ENCODE measurements at regions not wholly inside any gene's neighbourhood (a gene's known extent, or its start where the extent isn't known, plus 50 kb on each side); places are given as distances from the start of the nearest gene placed in this dataset.

DNA sequence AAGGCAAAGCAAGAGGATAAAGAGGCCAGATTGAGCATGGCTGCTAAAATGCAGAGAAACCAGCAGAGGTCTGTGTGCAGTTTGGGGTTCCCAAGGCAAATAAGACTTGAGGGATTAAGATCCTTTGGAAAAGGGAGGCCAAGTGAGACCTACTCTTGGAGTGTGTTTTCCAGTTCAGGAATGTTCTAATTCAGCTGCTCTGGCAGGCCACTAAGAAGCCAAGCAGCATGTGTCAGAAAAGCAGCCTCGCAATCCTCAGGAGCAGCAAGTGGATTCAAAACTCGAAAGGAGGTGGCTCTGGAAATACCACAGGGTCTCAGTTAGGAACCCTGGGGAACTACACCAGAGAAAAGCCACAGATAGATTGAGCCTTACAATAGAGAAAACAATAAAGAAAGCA lies 569.2 kb downstream of the METTL4 start:
- no peak for DNase-seq (ENCODE audit: extremely low spot score)
- Histone ChIP-seq H3K27ac (ENCODE audit: low read depth) (no peak overlapping the region), H3K36me3 (ENCODE audit: insufficient read depth) (no peaks in the 10 kb centered on the region), H3K4me1 (ENCODE audit: insufficient read depth) (no peaks in the 10 kb centered on the region), H3K4me3 (ENCODE audit: low read depth, low read length) (no peak overlapping the region)
- WGBS = 47% methylated on average over 2 of the region's 2 CpGs

DNA sequence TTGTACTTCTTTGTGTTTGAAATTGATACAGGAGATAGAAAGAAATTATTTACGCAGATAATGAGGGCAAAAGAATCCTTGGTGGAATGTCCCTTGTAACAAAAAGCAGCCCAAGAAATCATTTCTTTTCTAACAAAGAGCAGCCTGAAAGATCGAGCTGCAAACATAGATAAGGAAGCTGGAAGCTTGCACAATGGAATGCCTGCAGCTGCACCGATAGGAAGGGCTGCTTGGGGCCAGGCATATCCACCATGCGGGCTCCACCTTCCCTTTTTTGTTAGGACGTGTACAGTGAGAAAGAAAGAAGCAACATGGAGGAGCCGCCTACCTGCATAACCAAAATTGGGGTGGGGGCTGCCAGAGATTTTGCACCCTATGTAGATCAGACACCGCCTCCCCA lies 568.7 kb downstream of the METTL4 start:
- Histone ChIP-seq H3K36me3 (ENCODE audit: insufficient read depth) (no peaks in the 10 kb centered on the region), H3K4me3 (ENCODE audit: low read depth, low read length) (no peak overlapping the region), H3K27ac (ENCODE audit: low read depth) (no peak overlapping the region), H3K4me1 (ENCODE audit: insufficient read depth) (no peaks in the 10 kb centered on the region)
- WGBS = 38% methylated on average over 7 of the region's 7 CpGs
- no peak for DNase-seq (ENCODE audit: extremely low spot score)

DNA sequence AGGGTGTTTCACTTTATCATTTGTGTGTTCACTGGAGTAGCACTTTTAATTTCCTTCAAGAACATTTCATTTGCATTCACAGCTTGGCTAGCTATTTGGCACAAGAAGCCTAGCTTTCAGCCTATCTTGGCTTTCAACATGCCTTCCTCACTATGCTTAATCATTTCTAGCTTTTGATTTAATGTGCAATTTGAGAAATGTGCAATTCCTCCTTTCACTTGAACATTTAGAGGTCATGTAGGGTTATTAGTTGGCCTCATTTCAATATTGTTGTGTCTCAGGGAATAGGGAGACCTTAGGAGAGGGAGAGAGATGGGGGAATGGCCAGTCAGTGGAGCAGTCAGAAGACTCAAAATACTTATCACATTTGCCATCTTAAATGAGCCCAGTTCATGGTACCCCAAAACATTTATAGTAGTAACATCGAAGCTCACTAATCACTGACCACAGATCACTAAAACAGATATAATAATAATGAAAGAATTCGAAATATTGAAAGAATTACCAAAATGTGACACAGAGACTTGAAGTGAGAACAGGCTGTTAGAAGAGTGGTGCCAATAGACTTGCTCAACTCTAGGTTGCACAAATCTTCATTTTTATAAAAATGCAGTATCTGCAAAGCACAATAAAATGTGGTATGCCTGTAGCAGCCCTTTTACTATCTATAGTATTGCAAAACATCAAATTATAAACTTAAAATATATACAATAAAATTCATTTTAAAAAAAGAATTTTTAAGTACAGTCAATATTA lies 561.2 kb downstream of the METTL4 start:
- Histone ChIP-seq H3K4me3 (ENCODE audit: low read depth, low read length) (no peak overlapping the region), H3K36me3 (ENCODE audit: insufficient read depth) (no peaks in the 10 kb centered on the region), H3K27ac (ENCODE audit: low read depth) (no peak overlapping the region), H3K4me1 (ENCODE audit: insufficient read depth) (no peaks in the 10 kb centered on the region)
- 76% methylated on average over 2 of the region's 2 CpGs for WGBS
- no peak for DNase-seq (ENCODE audit: extremely low spot score)

- no peaks in the 10 kb centered on the region for H3K4me1 ChIP-seq (ENCODE audit: insufficient read depth)
These were observed 544.3 kb downstream of the METTL4 start for GRCh38 chr18:2027016-2027415.

DNA sequence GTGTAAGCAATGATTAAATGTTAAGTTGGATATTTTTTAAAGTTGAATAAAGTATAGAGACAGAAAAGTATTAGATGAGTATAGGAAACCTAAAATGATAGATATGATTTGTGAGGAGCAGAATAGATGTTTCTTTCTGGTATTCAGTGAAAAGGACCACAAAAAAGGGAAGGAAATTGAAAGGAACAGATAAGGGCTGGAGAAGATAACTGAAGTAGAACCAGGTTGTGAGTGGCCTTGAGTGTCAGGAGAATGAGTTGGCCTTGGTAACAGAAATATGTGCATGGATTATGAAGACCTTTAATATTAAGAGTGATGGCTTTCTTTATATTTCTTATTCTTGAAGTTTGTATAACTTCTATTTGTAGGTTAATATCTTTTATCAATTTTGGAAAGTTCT lies 543.5 kb downstream of the METTL4 start:
- DNase-seq (ENCODE audit: extremely low spot score) = no peak
- Histone ChIP-seq H3K27ac (ENCODE audit: low read depth) (no peak overlapping the region), H3K4me3 (ENCODE audit: low read depth, low read length) (no peak overlapping the region), H3K4me1 (ENCODE audit: insufficient read depth) (no peaks in the 10 kb centered on the region), H3K36me3 (ENCODE audit: insufficient read depth) (no peaks in the 10 kb centered on the region)

More at GRCh38 chr18:2027016-2027415, 544.3 kb downstream of the METTL4 start:
- Histone ChIP-seq H3K27ac (ENCODE audit: low read depth) (no peak overlapping the region), H3K4me3 (ENCODE audit: low read depth, low read length) (no peak overlapping the region), H3K36me3 (ENCODE audit: insufficient read depth) (no peaks in the 10 kb centered on the region)
- 58% methylated on average over 2 of the region's 2 CpGs for WGBS
- DNase-seq (ENCODE audit: extremely low spot score) = no peak

GRCh38 chr18:2028986-2029385 lies 542.3 kb downstream of the METTL4 start:
- Histone ChIP-seq H3K36me3 (ENCODE audit: insufficient read depth) (no peaks in the 10 kb centered on the region), H3K4me3 (ENCODE audit: low read depth, low read length) (no peak overlapping the region), H3K27ac (ENCODE audit: low read depth) (no peak overlapping the region), H3K4me1 (ENCODE audit: insufficient read depth) (no peaks in the 10 kb centered on the region)
- DNase-seq (ENCODE audit: extremely low spot score) = no peak
- 54% methylated on average over 3 of the region's 3 CpGs for WGBS

- no peak overlapping the region for H3K27ac ChIP-seq (ENCODE audit: low read depth)
- no peak overlapping the region for H3K4me3 ChIP-seq (ENCODE audit: low read depth, low read length)
- DNase-seq (ENCODE audit: extremely low spot score) = no peak
- H3K36me3 ChIP-seq (ENCODE audit: insufficient read depth) = no peaks in the 10 kb centered on the region
- H3K4me1 ChIP-seq (ENCODE audit: insufficient read depth) = no peaks in the 10 kb centered on the region
These were observed 540.7 kb downstream of the METTL4 start for GRCh38 chr18:2030647-2031046.

DNA sequence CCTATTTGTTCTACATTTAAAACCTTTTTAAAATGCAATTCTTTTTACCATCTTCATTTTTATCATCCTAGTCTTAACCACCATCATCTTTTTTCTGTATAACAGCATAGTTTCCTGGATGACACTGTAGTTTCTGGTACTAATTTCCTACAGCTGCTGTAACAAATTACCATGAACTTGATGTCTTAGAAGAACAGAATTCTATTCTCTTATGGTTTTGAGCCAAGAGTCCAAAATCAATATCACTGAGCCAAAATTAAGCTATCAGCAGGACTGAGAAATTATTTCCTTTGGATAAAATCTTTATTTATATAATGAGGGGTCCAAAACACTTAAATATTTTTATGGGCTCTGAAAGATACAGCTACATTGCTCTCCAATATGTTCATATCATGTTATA lies 539.3 kb downstream of the METTL4 start:
- no peaks in the 10 kb centered on the region for H3K36me3 ChIP-seq (ENCODE audit: insufficient read depth)
- no peaks in the 10 kb centered on the region for H3K4me1 ChIP-seq (ENCODE audit: insufficient read depth)
- no peak overlapping the region for H3K4me3 ChIP-seq (ENCODE audit: low read depth, low read length)
- DNase-seq (ENCODE audit: extremely low spot score) = no peak
- no peak overlapping the region for H3K27ac ChIP-seq (ENCODE audit: low read depth)

- no peak overlapping the region for H3K27ac ChIP-seq (ENCODE audit: low read depth)
- H3K36me3 ChIP-seq (ENCODE audit: insufficient read depth) = no peaks in the 10 kb centered on the region
- no peak for DNase-seq (ENCODE audit: extremely low spot score)
- no peaks in the 10 kb centered on the region for H3K4me1 ChIP-seq (ENCODE audit: insufficient read depth)
- WGBS = 91% methylated on average over 7 of the region's 7 CpGs
- H3K4me3 ChIP-seq (ENCODE audit: low read depth, low read length) = no peak overlapping the region
These were observed 536.2 kb downstream of the METTL4 start for GRCh38 chr18:2035056-2035455.

DNA sequence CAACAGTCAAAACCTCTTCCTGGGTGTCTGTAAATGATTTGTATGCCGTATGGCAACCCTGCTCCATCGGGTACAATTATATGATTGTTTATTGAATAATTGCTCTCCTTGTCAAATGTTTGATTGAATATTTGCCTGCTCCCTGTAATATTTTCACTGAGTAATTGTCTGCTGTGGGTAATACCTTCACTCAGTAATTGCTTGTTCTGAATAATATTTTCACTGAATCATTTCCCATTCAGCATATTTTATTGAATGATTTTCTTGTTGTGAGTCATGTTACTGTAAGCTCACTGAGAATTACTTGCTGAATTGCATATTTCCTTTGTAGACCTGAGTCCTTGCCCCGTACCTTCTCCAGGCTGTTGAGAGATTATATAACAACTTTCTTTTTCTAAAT lies 535.2 kb downstream of the METTL4 start:
- DNase-seq (ENCODE audit: extremely low spot score) = no peak
- Histone ChIP-seq H3K4me3 (ENCODE audit: low read depth, low read length) (no peak overlapping the region), H3K36me3 (ENCODE audit: insufficient read depth) (no peaks in the 10 kb centered on the region), H3K27ac (ENCODE audit: low read depth) (no peak overlapping the region), H3K4me1 (ENCODE audit: insufficient read depth) (no peaks in the 10 kb centered on the region)
- WGBS = 52% methylated on average over 3 of the region's 3 CpGs

- Histone ChIP-seq H3K27ac (ENCODE audit: low read depth) (no peak overlapping the region), H3K36me3 (ENCODE audit: insufficient read depth) (no peaks in the 10 kb centered on the region), H3K4me3 (ENCODE audit: low read depth, low read length) (no peak overlapping the region), H3K4me1 (ENCODE audit: insufficient read depth) (no peaks in the 10 kb centered on the region)
- no peak for DNase-seq (ENCODE audit: extremely low spot score)
- 91% methylated on average over 3 of the region's 3 CpGs for WGBS
These were observed 531.0 kb downstream of the METTL4 start for GRCh38 chr18:2040279-2040678.

GRCh38 chr18:2049986-2050385 lies 521.3 kb downstream of the METTL4 start:
- Histone ChIP-seq H3K4me3 (ENCODE audit: low read depth, low read length) (no peak overlapping the region), H3K4me1 (ENCODE audit: insufficient read depth) (no peaks in the 10 kb centered on the region), H3K36me3 (ENCODE audit: insufficient read depth) (no peaks in the 10 kb centered on the region), H3K27ac (ENCODE audit: low read depth) (no peak overlapping the region)
- WGBS = 21% methylated on average over 4 of the region's 4 CpGs
- no peak for DNase-seq (ENCODE audit: extremely low spot score)

DNA sequence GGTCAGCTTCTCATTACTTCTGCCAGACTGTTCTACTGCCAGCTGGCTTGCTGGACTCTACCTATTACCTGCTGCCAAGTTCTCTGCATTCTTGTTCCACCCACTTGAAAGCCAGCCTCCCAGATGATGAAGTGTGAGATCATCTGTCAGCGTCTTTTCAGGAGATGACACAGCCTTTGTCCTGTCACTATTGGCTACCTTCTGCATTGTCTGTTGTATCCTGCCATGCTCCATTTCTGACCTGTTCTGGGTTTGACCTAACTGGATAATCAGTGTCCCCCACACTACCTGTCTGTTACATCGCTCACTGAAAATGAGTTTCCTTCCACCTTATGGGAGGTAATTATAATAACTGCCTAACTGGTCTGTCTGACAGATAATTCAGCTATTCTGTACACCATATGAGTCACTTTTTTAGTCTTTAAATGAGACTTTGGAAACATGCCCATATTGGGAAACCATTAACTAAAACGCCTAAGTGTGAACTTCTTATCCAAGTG lies 520.6 kb downstream of the METTL4 start:
- no peak overlapping the region for H3K27ac ChIP-seq (ENCODE audit: low read depth)
- H3K36me3 ChIP-seq (ENCODE audit: insufficient read depth) = no peaks in the 10 kb centered on the region
- 81% methylated on average over 3 of the region's 3 CpGs for WGBS
- no peak overlapping the region for H3K4me3 ChIP-seq (ENCODE audit: low read depth, low read length)
- H3K4me1 ChIP-seq (ENCODE audit: insufficient read depth) = no peaks in the 10 kb centered on the region
- DNase-seq (ENCODE audit: extremely low spot score) = no peak

- 83% methylated on average over 3 of the region's 3 CpGs for WGBS
- Histone ChIP-seq H3K36me3 (ENCODE audit: insufficient read depth) (no peaks in the 10 kb centered on the region), H3K27ac (ENCODE audit: low read depth) (no peak overlapping the region), H3K4me1 (ENCODE audit: insufficient read depth) (no peaks in the 10 kb centered on the region), H3K4me3 (ENCODE audit: low read depth, low read length) (no peak overlapping the region)
- no peak for DNase-seq (ENCODE audit: extremely low spot score)
These were observed 517.7 kb downstream of the METTL4 start for GRCh38 chr18:2053490-2054089.

Measured in urinary bladder (tissue), 3 donors.